ENCODE measurements at regions not wholly inside any gene's neighbourhood (a gene's known extent, or its start where the extent isn't known, plus 50 kb on each side); places are given as distances from the start of the nearest gene placed in this dataset.

DNA sequence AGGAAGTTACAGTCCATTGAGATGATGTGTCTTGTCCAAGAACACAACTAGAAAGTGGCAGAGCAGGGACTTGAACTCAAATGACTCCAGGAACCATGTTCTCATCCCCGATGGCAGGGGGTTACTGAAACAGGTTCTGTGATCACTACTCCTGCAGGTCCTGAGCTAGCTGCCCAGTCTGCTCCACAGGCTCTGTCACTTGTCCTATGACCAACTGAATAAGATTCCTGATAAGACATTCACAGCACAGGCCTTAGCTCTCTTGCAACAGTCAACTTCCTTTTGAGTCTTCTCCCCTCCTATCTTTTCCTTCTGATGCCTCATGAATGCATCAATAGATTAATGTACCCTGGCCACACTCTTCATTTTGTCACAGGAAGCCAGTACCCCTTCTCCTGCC is 109.2 kb downstream of the SH3TC2 start:
- TF ChIP-seq, protein P1, sequence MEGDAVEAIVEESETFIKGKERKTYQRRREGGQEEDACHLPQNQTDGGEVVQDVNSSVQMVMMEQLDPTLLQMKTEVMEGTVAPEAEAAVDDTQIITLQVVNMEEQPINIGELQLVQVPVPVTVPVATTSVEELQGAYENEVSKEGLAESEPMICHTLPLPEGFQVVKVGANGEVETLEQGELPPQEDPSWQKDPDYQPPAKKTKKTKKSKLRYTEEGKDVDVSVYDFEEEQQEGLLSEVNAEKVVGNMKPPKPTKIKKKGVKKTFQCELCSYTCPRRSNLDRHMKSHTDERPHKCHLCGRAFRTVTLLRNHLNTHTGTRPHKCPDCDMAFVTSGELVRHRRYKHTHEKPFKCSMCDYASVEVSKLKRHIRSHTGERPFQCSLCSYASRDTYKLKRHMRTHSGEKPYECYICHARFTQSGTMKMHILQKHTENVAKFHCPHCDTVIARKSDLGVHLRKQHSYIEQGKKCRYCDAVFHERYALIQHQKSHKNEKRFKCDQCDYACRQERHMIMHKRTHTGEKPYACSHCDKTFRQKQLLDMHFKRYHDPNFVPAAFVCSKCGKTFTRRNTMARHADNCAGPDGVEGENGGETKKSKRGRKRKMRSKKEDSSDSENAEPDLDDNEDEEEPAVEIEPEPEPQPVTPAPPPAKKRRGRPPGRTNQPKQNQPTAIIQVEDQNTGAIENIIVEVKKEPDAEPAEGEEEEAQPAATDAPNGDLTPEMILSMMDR (IDR thresholded peaks at IDR 0.05), result no peak
- no peak for TF ChIP-seq POLR2A (IDR thresholded peaks at IDR 0.05)
